SU-DHL-6 (cell line): ENCODE measurements at regions not wholly inside any gene's neighbourhood (a gene's known extent, or its start where the extent isn't known, plus 50 kb on each side); places are given as distances from the start of the nearest gene placed in this dataset.

Experiments used
- EZH2phosphoT487 ChIP-seq: fragments of 200-600 bp; sonication (generic), shearing (Covaris generic); conservative IDR thresholded peaks from 2 replicates; pipeline ENCODE4 v1.6.1; 2018; ENCODE audit warnings: mild to moderate bottlenecking, antibody characterized with exemption, low read length, moderate library complexity, mixed read lengths
- TF ChIP-seq, protein P1 (sequence below): fragments of 200-600 bp; sonication (generic); IDR thresholded peaks from one replicate; pipeline ENCODE4 v1.5.1; 2017; ENCODE audit warnings: antibody characterized with exemption, mild to moderate bottlenecking, low read length, moderate library complexity; ENCODE audit not compliant: insufficient read depth, poor library complexity, severe bottlenecking

DNA sequence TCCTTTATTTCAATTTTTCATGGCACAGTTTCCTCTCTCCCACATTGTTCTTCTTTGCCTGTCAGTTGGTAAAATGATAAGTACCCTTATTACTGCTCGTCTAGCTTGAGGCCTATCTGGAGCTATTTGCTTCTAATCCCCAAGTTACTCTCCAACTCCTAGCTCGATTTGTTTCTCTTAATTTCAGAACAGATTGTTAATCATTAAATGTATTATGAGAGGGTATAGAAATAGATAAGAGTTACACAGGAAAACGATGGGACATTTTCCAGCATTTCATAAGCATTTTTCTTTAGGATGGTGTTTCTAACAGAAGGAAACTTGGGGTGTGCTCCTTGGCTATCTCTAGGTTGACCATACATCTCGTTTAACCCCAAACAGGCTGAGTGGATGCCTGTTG, 540.5 kb upstream of the FZD8 start:
- TF ChIP-seq, protein P1, sequence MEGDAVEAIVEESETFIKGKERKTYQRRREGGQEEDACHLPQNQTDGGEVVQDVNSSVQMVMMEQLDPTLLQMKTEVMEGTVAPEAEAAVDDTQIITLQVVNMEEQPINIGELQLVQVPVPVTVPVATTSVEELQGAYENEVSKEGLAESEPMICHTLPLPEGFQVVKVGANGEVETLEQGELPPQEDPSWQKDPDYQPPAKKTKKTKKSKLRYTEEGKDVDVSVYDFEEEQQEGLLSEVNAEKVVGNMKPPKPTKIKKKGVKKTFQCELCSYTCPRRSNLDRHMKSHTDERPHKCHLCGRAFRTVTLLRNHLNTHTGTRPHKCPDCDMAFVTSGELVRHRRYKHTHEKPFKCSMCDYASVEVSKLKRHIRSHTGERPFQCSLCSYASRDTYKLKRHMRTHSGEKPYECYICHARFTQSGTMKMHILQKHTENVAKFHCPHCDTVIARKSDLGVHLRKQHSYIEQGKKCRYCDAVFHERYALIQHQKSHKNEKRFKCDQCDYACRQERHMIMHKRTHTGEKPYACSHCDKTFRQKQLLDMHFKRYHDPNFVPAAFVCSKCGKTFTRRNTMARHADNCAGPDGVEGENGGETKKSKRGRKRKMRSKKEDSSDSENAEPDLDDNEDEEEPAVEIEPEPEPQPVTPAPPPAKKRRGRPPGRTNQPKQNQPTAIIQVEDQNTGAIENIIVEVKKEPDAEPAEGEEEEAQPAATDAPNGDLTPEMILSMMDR = no peak
- no peak for TF ChIP-seq EZH2phosphoT487
